ENCODE measurements at regions not wholly inside any gene's neighbourhood (a gene's known extent, or its start where the extent isn't known, plus 50 kb on each side); places are given as distances from the start of the nearest gene placed in this dataset.

DNA sequence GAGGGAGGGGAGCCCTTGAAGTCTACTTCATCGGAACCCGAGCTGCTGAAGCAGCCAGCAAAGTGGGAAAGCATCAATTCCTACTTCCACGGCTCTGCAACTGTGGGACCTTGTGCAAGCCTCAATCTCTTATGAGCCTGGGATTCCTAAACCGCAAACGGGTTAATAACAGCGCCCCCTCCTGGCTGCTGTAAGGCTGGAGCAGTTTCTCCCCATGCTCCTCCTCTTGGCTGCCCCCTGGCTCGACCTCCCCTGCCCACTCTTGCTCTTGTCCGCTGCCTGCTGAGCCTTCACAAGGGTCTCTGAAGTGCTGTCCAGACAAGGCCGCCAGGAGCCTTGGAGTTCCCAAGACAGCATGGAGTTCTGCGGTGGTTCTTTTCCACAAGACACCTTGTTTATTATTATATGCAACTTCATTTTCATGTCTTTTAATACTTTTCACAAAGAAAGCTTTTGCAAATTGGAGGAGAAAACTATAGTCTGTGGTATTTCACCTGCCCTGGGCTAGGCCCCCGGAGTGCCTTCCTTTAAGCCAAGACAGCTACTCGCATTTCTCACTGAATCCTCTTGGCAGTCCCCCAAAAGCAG, 157.2 kb downstream of the DDX1 start:
- TF ChIP-seq, protein P1, sequence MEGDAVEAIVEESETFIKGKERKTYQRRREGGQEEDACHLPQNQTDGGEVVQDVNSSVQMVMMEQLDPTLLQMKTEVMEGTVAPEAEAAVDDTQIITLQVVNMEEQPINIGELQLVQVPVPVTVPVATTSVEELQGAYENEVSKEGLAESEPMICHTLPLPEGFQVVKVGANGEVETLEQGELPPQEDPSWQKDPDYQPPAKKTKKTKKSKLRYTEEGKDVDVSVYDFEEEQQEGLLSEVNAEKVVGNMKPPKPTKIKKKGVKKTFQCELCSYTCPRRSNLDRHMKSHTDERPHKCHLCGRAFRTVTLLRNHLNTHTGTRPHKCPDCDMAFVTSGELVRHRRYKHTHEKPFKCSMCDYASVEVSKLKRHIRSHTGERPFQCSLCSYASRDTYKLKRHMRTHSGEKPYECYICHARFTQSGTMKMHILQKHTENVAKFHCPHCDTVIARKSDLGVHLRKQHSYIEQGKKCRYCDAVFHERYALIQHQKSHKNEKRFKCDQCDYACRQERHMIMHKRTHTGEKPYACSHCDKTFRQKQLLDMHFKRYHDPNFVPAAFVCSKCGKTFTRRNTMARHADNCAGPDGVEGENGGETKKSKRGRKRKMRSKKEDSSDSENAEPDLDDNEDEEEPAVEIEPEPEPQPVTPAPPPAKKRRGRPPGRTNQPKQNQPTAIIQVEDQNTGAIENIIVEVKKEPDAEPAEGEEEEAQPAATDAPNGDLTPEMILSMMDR (IDR thresholded peaks at IDR 0.05; ENCODE audit: low read depth, low read length) = peak; percentile 54
- TF ChIP-seq EZH2phosphoT487 (IDR thresholded peaks at IDR 0.05; ENCODE audit: low read depth) = no peak

All from OCI-LY3 (cell line).